ENCODE measurements at regions not wholly inside any gene's neighbourhood (a gene's known extent, or its start where the extent isn't known, plus 50 kb on each side); places are given as distances from the start of the nearest gene placed in this dataset.

- TF ChIP-seq SKIL (CRISPR knock-in tag; IDR thresholded peaks at IDR 0.05; ENCODE audit: borderline replicate concordance) = no peak
- TF ChIP-seq CSRNP2 (CRISPR knock-in tag; conservative IDR thresholded peaks at IDR 0.05; ENCODE audit: low read depth) = no peak
- TF ChIP-seq ATF6 (CRISPR knock-in tag; conservative IDR thresholded peaks at IDR 0.05) = no peak
- no peak for TF ChIP-seq ZNF350 (CRISPR knock-in tag; IDR thresholded peaks at IDR 0.05; ENCODE audit: borderline replicate concordance, low read depth)
- no peak for TF ChIP-seq JDP2 (CRISPR knock-in tag; IDR thresholded peaks at IDR 0.05; ENCODE audit: borderline replicate concordance)
- no peak for TF ChIP-seq NR2F2 (IDR thresholded peaks at IDR 0.05; ENCODE audit: borderline replicate concordance, low read depth)
- no peak for TF ChIP-seq CCDC6 (CRISPR knock-in tag; IDR thresholded peaks at IDR 0.05)
- no peak for TF ChIP-seq ZNF773 (CRISPR knock-in tag; IDR thresholded peaks at IDR 0.05; ENCODE audit: borderline replicate concordance)
- TF ChIP-seq KLF9 (CRISPR knock-in tag; IDR thresholded peaks at IDR 0.05; ENCODE audit: low read depth) = no peak
These were observed 214.0 kb downstream of the PIK3R1 start (continued) for GRCh38 chr5:68429510-68429909.

All from HepG2 (cell line).